ENCODE measurements at regions not wholly inside any gene's neighbourhood (a gene's known extent, or its start where the extent isn't known, plus 50 kb on each side); places are given as distances from the start of the nearest gene placed in this dataset.

GRCh38 chr14:53526200-53526599 lies 373.1 kb upstream of the DDHD1 start:
- FAIRE-seq = no peak
- TF ChIP-seq KDM4A (IDR thresholded peaks at IDR 0.05; ENCODE audit: low read depth, low read length, severe bottlenecking) (no peak), SAP30 (IDR thresholded peaks at IDR 0.05; ENCODE audit: insufficient read depth, insufficient replicate concordance, low read length) (no peak), SP4 (IDR thresholded peaks at IDR 0.05; ENCODE audit: low read length) (no peak), EZH2 (IDR thresholded peaks at IDR 0.05; ENCODE audit: low read depth, low read length, severe bottlenecking) (no peak), POU5F1 (IDR thresholded peaks at IDR 0.05; ENCODE audit: low read depth, low read length) (no peak), HDAC2 (IDR thresholded peaks at IDR 0.05; ENCODE audit: borderline replicate concordance in 1 of 2, low read depth in 2 of 2, low read length in 2 of 2) (no peak), MAX (IDR thresholded peaks at IDR 0.05) (no peak), SIN3A (conservative IDR thresholded peaks at IDR 0.05 in 1 of 2, IDR thresholded peaks at IDR 0.05 in 1 of 2; ENCODE audit: low read depth in 1 of 2, low read length in 2 of 2) (no peak), ZNF274 (IDR thresholded peaks at IDR 0.05; ENCODE audit: borderline replicate concordance, extremely low read depth, low read length) (no peak), CREB1 (IDR thresholded peaks at IDR 0.05) (no peak), YY1 (IDR thresholded peaks at IDR 0.05; ENCODE audit: low read depth, low read length) (no peak), CHD2 (IDR thresholded peaks at IDR 0.05; ENCODE audit: low read length) (no peak), CTBP2 (IDR thresholded peaks at IDR 0.05; ENCODE audit: borderline replicate concordance, insufficient read depth, insufficient read length, low read length) (no peak)

More at GRCh38 chr14:53526200-53526599, 373.1 kb upstream of the DDHD1 start:
- no peaks in the 10 kb centered on the region for H3K9me3 ChIP-seq (ENCODE audit: insufficient read depth in 2 of 2, low read depth in 1 of 2, low read length in 1 of 2)
- no peak overlapping the region for H3K4me3 ChIP-seq (ENCODE audit: extremely low read depth in 1 of 4, insufficient read depth in 2 of 4, low read depth in 3 of 4, low read length in 4 of 4)
- H3K79me2 ChIP-seq (ENCODE audit: control insufficient read depth in 1 of 2, insufficient read depth in 2 of 2, low read length in 2 of 2) = no peaks in the 10 kb centered on the region
- H3K79me1 ChIP-seq (ENCODE audit: low read depth, low read length) = no peaks in the 10 kb centered on the region
- H3K4ac ChIP-seq (replicated peaks; ENCODE audit: insufficient read length, low read depth, low read length) = no peak overlapping the region
- H3K36me3 ChIP-seq (ENCODE audit: control insufficient read depth in 2 of 4, insufficient read depth in 4 of 4, low read length in 3 of 4) = no peaks in the 10 kb centered on the region
- 74% methylated on average over 3 of the region's 3 CpGs; no CpG with 5 or more reads in 1 of the 2 experiments for WGBS, 2 experiments (ENCODE audit: extremely low coverage in 1 of 2, insufficient coverage in 1 of 2, insufficient read length in 1 of 2, insufficient replicate concordance in 2 of 2, low coverage in 1 of 2, low lambda C conversion rate in 2 of 2, missing lambda C conversion rate in 1 of 2)
- H3K56ac ChIP-seq (replicated peaks; ENCODE audit: insufficient read length, low read depth, low read length) = no peak overlapping the region
- H4K20me1 ChIP-seq (replicated peaks in 1 of 2; ENCODE audit: control insufficient read depth in 1 of 2, insufficient read depth in 2 of 2, low read length in 2 of 2) = no peaks in the 10 kb centered on the region
- no peak overlapping the region for H4K5ac ChIP-seq (ENCODE audit: insufficient read length, low read depth, low read length)
- H3K27ac ChIP-seq (ENCODE audit: low read depth, low read length) = no peak overlapping the region
- ChIA-PET POLR2A (ENCODE audit: partially characterized antibody) (interaction anchor here (1.6 kb wide), 1 partner anchor 8 kb away, joined by 3 read pairs; no protein-coding TSS in a partner anchor), CTCF (ENCODE audit: partially characterized antibody) (interaction anchor here (1.2 to 1.8 kb wide), 3 partner anchors 14 to 821 kb away, joined by 3 to 4 read pairs (median 4); no protein-coding TSS in a partner anchor)
- no peak overlapping the region for H4K8ac ChIP-seq (ENCODE audit: extremely low read depth, insufficient read depth, low read length)
- H4K91ac ChIP-seq (replicated peaks; ENCODE audit: insufficient read length, low read length) = no peak overlapping the region
- H3K23me2 ChIP-seq (ENCODE audit: low read depth, low read length) = no peaks in the 10 kb centered on the region; the same call in 1 of the 2 replicates
- no peak overlapping the region for H3K18ac ChIP-seq (ENCODE audit: extremely low read depth, low read length)
- H2BK20ac ChIP-seq (ENCODE audit: low read length) = no peak overlapping the region
- H2BK120ac ChIP-seq (replicated peaks; ENCODE audit: low read depth, low read length) = no peak overlapping the region
- no peak overlapping the region for H2BK15ac ChIP-seq (ENCODE audit: low read length)
- H3K14ac ChIP-seq (ENCODE audit: insufficient read length) = no peak overlapping the region
- no peak overlapping the region for H2AFZ ChIP-seq (ENCODE audit: low read length)
- H2BK12ac ChIP-seq (ENCODE audit: low read depth, low read length) = no peak overlapping the region
- no peak overlapping the region for H3K23ac ChIP-seq (ENCODE audit: insufficient read length)
- no peaks in the 10 kb centered on the region; a peak in 1 of 7 replicates for H3K27me3 ChIP-seq (replicated peaks in 1 of 4; ENCODE audit: control insufficient read depth in 3 of 4, extremely low read depth in 1 of 4, insufficient read depth in 3 of 4, low read length in 3 of 4)
- no peak overlapping the region for H2BK5ac ChIP-seq (ENCODE audit: low read depth, low read length)
- H2AK5ac ChIP-seq (ENCODE audit: low read depth, low read length) = no peak overlapping the region
- H3K4me2 ChIP-seq (ENCODE audit: insufficient read depth in 1 of 2, low read depth in 2 of 2, low read length in 2 of 2) = no peak overlapping the region
- no peak for DNase-seq (ENCODE audit: low read depth in 1 of 2, low spot score in 2 of 2)
- H3K4me1 ChIP-seq (replicated peaks in 1 of 4; ENCODE audit: control insufficient read depth in 3 of 4, insufficient read depth in 4 of 4, low read length in 3 of 4) = no peaks in the 10 kb centered on the region
- H3K9ac ChIP-seq (replicated peaks in 1 of 4; ENCODE audit: extremely low read depth in 1 of 4, low read depth in 3 of 4, low read length in 3 of 4) = no peak overlapping the region

Data from H1 (cell line).